ENCODE measurements at regions not wholly inside any gene's neighbourhood (a gene's known extent, or its start where the extent isn't known, plus 50 kb on each side); places are given as distances from the start of the nearest gene placed in this dataset.

DNA sequence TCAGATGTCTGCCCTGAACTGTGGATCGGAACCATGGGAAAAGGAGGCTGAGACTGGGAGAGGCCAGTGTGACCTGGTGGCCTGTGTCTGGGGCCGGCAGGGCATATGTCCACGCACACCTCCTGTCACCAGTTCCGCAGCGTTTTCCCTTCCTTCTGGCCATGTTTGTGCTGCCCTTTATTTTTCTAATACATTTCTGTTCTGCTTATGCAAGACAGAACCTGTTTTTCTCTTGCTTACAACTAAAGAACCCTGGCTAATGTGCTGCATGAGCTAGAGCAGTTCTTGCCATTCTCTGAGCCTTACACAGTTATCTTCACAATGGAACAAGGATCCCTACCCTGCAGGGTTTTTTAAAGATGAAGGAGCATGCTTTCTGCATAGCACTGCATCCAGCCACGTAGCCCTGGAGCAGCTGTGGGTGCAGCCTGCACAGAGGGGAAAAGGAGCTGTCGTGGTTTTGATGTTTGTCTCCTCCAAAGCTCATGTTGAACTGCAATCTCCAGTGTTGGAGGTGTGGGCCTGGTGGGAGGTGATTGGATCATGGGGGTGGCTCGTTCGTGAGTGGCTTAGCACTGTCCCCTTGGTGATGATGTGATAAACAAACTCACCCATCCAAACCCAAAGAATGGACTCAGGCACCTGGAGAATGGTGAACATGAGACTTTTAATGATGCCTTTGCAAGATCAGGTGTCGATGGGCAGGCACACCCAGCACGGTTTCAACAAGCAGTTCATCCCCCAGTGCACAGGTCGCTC lies 84.8 kb upstream of the SHANK2 start:
- Histone ChIP-seq H3K27ac (ENCODE audit: low read depth in 1 of 2, low read length in 1 of 2) (no peak overlapping the region), H3K27me3 (ENCODE audit: control insufficient read depth in 2 of 2, insufficient read depth in 1 of 2, low read length in 1 of 2) (no peaks in the 10 kb centered on the region), H3K36me3 (ENCODE audit: control insufficient read depth in 2 of 2, insufficient read depth in 2 of 2, low read length in 1 of 2) (no peaks in the 10 kb centered on the region), H3K9me3 (ENCODE audit: control insufficient read depth in 2 of 2, insufficient read depth in 1 of 2, low read length in 1 of 2) (peaks cover 6 to 10% of the 10 kb centered on the region in 2 donors), H3K4me3 (ENCODE audit: low read length in 2 of 2) (no peak overlapping the region), H3K4me1 (ENCODE audit: control insufficient read depth in 2 of 2, insufficient read depth in 2 of 2, low read length in 2 of 2) (peaks cover 0 to 6% of the 10 kb centered on the region in 2 donors)
- DNase-seq (ENCODE audit: low read depth in 6 of 9, low spot score in 9 of 9): no peak
- WGBS: 82% methylated on average over 12 of the region's 12 CpGs

DNA sequence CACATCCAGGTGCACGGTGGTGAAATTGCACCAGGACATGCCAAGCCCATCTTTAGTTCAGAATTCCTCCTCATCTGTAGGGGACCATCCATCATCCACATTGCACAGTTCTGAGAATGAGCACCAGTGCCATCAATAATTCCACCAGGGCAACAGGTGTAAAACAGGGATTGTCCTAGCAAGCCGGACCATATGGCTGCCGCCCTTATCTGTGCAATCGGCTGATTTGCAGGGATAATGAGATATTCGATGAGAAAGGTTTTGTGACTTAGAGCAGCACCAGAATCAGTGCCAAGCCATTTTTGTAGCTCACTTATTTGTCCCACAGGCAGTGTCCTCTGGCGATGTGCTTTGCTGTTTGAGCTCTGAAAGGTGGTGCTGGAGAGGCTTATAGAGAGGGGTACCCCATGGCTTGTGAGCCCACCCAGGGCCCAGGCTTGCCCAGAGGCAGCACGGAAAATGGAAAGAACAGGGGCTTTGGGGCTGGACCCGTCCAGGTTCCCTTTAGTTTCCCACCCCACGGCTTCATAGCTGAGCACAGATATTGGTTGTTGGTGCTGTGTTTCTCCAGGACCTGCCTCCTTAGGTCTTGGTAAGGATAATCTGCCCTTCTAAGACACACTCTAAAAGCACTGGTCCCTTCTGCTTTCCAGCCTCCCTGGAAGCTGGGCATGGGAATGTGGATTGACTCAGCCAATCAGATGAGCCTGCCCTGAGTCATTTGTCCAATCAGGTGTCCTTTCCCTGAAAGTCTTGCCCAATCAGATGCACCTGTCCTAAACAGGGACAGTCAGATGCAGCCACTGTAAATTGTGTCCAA lies 84.0 kb upstream of the SHANK2 start:
- no peaks in the 10 kb centered on the region for H3K36me3 ChIP-seq (ENCODE audit: control insufficient read depth in 2 of 2, insufficient read depth in 2 of 2, low read length in 1 of 2)
- H3K4me3 ChIP-seq (ENCODE audit: low read length in 2 of 2): no peak overlapping the region
- H3K9me3 ChIP-seq (ENCODE audit: control insufficient read depth in 2 of 2, insufficient read depth in 1 of 2, low read length in 1 of 2): peaks cover 6 to 10% of the 10 kb centered on the region in 2 donors
- H3K4me1 ChIP-seq (ENCODE audit: control insufficient read depth in 2 of 2, insufficient read depth in 2 of 2, low read length in 2 of 2): peaks cover 0 to 6% of the 10 kb centered on the region in 2 donors
- DNase-seq (ENCODE audit: low read depth in 6 of 9, low spot score in 9 of 9): no peak
- WGBS: 92% methylated on average over 9 of the region's 9 CpGs
- H3K27ac ChIP-seq (ENCODE audit: low read depth in 1 of 2, low read length in 1 of 2): no peak overlapping the region
- H3K27me3 ChIP-seq (ENCODE audit: control insufficient read depth in 2 of 2, insufficient read depth in 1 of 2, low read length in 1 of 2): no peaks in the 10 kb centered on the region

DNA sequence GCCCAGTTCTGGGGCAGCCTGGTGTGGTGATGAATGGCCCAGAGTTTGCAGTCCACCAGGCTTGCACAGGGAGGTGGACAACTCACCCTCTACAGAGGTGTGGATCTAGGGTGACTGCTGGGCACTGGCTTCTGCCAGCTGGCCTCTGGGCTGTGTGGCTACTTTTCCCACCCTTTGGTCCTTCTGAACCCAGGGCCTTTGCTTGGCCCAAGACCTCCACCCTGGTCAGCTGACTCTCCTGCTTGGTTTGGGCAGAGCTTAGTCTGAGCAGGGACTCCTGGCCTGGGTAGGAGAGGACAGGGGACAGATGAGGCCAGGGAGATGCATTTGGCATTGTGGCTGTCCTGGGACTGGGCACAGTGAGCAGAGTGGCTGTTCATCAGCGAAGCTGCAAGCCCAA lies 83.0 kb upstream of the SHANK2 start:
- no peak overlapping the region for H3K4me3 ChIP-seq (ENCODE audit: low read length in 2 of 2)
- H3K27me3 ChIP-seq (ENCODE audit: control insufficient read depth in 2 of 2, insufficient read depth in 1 of 2, low read length in 1 of 2): no peaks in the 10 kb centered on the region
- no peak overlapping the region for H3K27ac ChIP-seq (ENCODE audit: low read depth in 1 of 2, low read length in 1 of 2)
- no peak for DNase-seq (ENCODE audit: low read depth in 6 of 9, low spot score in 9 of 9)
- H3K9me3 ChIP-seq (ENCODE audit: control insufficient read depth in 2 of 2, insufficient read depth in 1 of 2, low read length in 1 of 2): peaks cover 6 to 10% of the 10 kb centered on the region in 2 donors
- no peaks in the 10 kb centered on the region for H3K36me3 ChIP-seq (ENCODE audit: control insufficient read depth in 2 of 2, insufficient read depth in 2 of 2, low read length in 1 of 2)
- peaks cover 0 to 6% of the 10 kb centered on the region in 2 donors for H3K4me1 ChIP-seq (ENCODE audit: control insufficient read depth in 2 of 2, insufficient read depth in 2 of 2, low read length in 2 of 2)
- WGBS: 89% methylated on average over 1 of the region's 1 CpG

DNA sequence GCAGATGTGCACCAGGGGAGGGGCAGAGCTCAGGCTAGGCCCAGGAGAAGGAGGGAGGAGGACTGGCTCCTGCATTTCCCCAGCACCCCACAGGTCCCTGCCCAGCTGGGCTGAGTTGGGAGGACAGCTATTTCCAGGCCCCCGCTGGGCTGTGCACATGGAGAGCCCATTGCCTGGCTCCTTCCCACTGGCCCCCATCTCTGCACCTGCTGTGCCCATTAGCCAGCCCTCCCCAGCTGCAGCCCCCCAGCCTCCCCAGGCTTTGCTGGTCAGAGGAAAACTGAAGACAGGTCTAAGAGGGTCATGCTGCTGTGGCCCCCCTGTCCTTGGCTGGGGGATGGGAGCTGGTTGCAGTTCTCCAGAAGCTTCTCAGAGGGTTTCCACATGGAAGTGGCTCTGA lies 81.8 kb upstream of the SHANK2 start:
- H3K9me3 ChIP-seq (ENCODE audit: control insufficient read depth in 2 of 2, insufficient read depth in 1 of 2, low read length in 1 of 2): peaks cover 6 to 10% of the 10 kb centered on the region in 2 donors
- H3K36me3 ChIP-seq (ENCODE audit: control insufficient read depth in 2 of 2, insufficient read depth in 2 of 2, low read length in 1 of 2): no peaks in the 10 kb centered on the region
- no peak overlapping the region for H3K27ac ChIP-seq (ENCODE audit: low read depth in 1 of 2, low read length in 1 of 2)
- WGBS: 93% methylated on average over 1 of the region's 1 CpG
- DNase-seq (ENCODE audit: low read depth in 6 of 9, low spot score in 9 of 9): no peak
- H3K4me3 ChIP-seq (ENCODE audit: low read length in 2 of 2): no peak overlapping the region
- no peaks in the 10 kb centered on the region for H3K27me3 ChIP-seq (ENCODE audit: control insufficient read depth in 2 of 2, insufficient read depth in 1 of 2, low read length in 1 of 2)
- H3K4me1 ChIP-seq (ENCODE audit: control insufficient read depth in 2 of 2, insufficient read depth in 2 of 2, low read length in 2 of 2): peaks cover 0 to 3% of the 10 kb centered on the region in 2 donors

DNA sequence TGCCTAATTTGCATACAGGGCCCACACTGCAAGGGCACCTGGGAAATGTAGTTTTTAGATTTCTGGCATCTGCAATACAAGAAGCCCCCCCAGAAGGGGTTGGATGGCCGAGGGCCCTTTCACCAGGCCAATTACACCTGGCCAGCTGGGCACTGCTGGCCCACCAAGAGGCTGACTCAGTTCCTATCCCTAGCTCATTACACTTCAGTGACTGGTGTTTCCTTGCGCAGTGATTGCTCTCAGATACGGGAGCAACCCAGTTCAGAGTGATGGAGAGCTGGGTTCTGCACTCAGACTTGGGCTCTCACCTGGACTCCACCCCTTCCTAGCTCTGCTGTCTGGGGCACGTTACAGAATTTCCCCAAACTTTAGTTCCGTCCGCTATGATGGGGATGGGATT lies 81.1 kb upstream of the SHANK2 start:
- no peaks in the 10 kb centered on the region for H3K36me3 ChIP-seq (ENCODE audit: control insufficient read depth in 2 of 2, insufficient read depth in 2 of 2, low read length in 1 of 2)
- H3K4me3 ChIP-seq (ENCODE audit: low read length in 2 of 2): no peak overlapping the region
- H3K4me1 ChIP-seq (ENCODE audit: control insufficient read depth in 2 of 2, insufficient read depth in 2 of 2, low read length in 2 of 2): no peaks in the 10 kb centered on the region
- DNase-seq (ENCODE audit: low read depth in 6 of 9, low spot score in 9 of 9): no peak
- H3K27me3 ChIP-seq (ENCODE audit: control insufficient read depth in 2 of 2, insufficient read depth in 1 of 2, low read length in 1 of 2): no peaks in the 10 kb centered on the region
- 92% methylated on average over 6 of the region's 6 CpGs for WGBS
- H3K27ac ChIP-seq (ENCODE audit: low read depth in 1 of 2, low read length in 1 of 2): no peak overlapping the region
- H3K9me3 ChIP-seq (ENCODE audit: control insufficient read depth in 2 of 2, insufficient read depth in 1 of 2, low read length in 1 of 2): peaks cover 6 to 10% of the 10 kb centered on the region in 2 donors

DNA sequence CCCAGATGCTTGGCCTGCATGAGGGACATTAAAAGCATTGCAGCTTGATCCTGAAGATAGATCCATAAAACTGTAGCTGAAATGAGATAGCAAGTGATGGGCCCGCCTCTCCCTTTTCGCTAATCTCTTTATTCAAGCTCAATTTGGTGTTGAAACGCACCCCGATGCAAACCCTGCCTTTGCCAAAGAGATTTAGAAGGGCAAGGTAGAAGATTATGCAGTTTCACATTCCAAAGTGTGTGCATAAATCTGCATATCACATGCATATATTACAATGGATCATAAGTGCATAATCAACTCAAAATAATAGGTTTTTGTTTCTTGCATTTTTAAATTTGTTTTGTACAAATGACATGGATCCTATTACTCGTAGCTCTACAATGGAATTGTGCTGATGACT lies 80.1 kb upstream of the SHANK2 start:
- Histone ChIP-seq H3K27me3 (ENCODE audit: control insufficient read depth in 2 of 2, insufficient read depth in 1 of 2, low read length in 1 of 2) (no peaks in the 10 kb centered on the region), H3K36me3 (ENCODE audit: control insufficient read depth in 2 of 2, insufficient read depth in 2 of 2, low read length in 1 of 2) (no peaks in the 10 kb centered on the region), H3K9me3 (ENCODE audit: control insufficient read depth in 2 of 2, insufficient read depth in 1 of 2, low read length in 1 of 2) (peaks cover 6 to 10% of the 10 kb centered on the region in 2 donors), H3K4me1 (ENCODE audit: control insufficient read depth in 2 of 2, insufficient read depth in 2 of 2, low read length in 2 of 2) (no peaks in the 10 kb centered on the region), H3K27ac (ENCODE audit: low read depth in 1 of 2, low read length in 1 of 2) (no peak overlapping the region), H3K4me3 (ENCODE audit: low read length in 2 of 2) (no peak overlapping the region)
- no peak for DNase-seq (ENCODE audit: low read depth in 6 of 9, low spot score in 9 of 9)
- 95% methylated on average over 5 of the region's 5 CpGs for WGBS

DNA sequence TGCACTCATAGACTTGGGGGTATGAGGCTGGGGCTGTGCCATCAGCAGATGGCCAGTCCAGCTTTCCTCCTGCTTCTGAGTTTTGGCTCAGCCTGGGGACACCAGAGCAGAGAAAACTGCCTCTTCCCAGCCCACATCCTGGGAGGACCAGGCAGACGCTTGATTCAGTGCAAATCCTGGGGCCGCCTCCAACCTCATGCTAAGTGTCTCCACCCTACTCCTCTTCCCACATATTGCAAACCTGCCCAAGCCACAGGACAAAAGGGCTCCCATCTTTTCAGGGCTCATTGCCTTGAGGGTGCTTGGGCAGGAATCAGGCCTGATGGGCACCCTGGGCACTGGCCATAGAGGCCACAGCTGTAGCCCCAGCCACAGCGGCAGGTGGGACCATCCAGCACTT lies 79.7 kb upstream of the SHANK2 start:
- Histone ChIP-seq H3K9me3 (ENCODE audit: control insufficient read depth in 2 of 2, insufficient read depth in 1 of 2, low read length in 1 of 2) (peaks cover 6 to 10% of the 10 kb centered on the region in 2 donors), H3K36me3 (ENCODE audit: control insufficient read depth in 2 of 2, insufficient read depth in 2 of 2, low read length in 1 of 2) (no peaks in the 10 kb centered on the region), H3K27me3 (ENCODE audit: control insufficient read depth in 2 of 2, insufficient read depth in 1 of 2, low read length in 1 of 2) (no peaks in the 10 kb centered on the region), H3K4me1 (ENCODE audit: control insufficient read depth in 2 of 2, insufficient read depth in 2 of 2, low read length in 2 of 2) (no peaks in the 10 kb centered on the region), H3K27ac (ENCODE audit: low read depth in 1 of 2, low read length in 1 of 2) (no peak overlapping the region), H3K4me3 (ENCODE audit: low read length in 2 of 2) (no peak overlapping the region)
- WGBS: 97% methylated on average over 3 of the region's 3 CpGs
- DNase-seq (ENCODE audit: low read depth in 6 of 9, low spot score in 9 of 9): no peak

DNA sequence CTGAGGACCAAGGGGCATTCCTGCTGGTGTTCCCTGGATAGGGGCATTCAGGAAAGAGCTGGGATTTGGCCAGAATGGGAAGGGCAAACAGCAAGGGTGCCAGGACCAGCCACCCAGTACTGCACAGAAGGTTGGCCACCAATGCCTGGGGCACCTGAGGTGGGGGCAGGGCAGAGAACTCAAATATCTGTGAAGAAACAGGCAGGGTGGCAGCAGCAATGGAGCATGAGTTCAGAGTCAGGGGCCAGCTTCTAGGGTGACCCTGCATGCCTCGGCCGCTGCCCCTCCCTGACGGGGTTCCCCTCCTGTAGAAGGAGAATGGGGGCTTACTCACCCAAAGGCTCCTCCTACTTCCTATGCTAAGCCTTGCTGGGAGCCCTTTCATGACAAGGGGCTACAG lies 79.3 kb upstream of the SHANK2 start:
- Histone ChIP-seq H3K4me3 (ENCODE audit: low read length in 2 of 2) (no peak overlapping the region), H3K9me3 (ENCODE audit: control insufficient read depth in 2 of 2, insufficient read depth in 1 of 2, low read length in 1 of 2) (peaks cover 6 to 10% of the 10 kb centered on the region in 2 donors), H3K27ac (ENCODE audit: low read depth in 1 of 2, low read length in 1 of 2) (no peak overlapping the region), H3K36me3 (ENCODE audit: control insufficient read depth in 2 of 2, insufficient read depth in 2 of 2, low read length in 1 of 2) (no peaks in the 10 kb centered on the region), H3K27me3 (ENCODE audit: control insufficient read depth in 2 of 2, insufficient read depth in 1 of 2, low read length in 1 of 2) (no peaks in the 10 kb centered on the region), H3K4me1 (ENCODE audit: control insufficient read depth in 2 of 2, insufficient read depth in 2 of 2, low read length in 2 of 2) (no peaks in the 10 kb centered on the region)
- DNase-seq (ENCODE audit: low read depth in 6 of 9, low spot score in 9 of 9): no peak
- WGBS: 84% methylated on average over 3 of the region's 3 CpGs

DNA sequence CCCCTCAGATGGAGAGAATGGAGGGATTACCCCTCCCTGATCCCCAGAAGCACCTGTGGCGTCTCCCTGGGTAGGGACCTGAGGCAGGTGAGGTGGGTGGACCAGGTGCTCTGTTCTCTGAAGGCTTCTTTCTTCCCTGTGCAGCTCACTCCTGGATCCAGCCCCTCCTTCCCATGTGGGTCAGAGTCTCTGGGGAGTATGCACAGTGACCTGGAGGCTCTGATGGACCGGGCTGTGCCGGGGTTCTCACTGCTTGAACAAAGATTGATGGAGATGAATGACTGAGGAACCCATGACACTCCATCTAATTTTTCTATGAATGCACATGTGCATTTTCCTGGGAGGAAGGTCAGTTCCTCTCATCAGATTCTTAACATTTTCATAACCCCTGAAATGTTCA lies 78.6 kb upstream of the SHANK2 start:
- Histone ChIP-seq H3K4me1 (ENCODE audit: control insufficient read depth in 2 of 2, insufficient read depth in 2 of 2, low read length in 2 of 2) (no peaks in the 10 kb centered on the region), H3K27ac (ENCODE audit: low read depth in 1 of 2, low read length in 1 of 2) (no peak overlapping the region), H3K27me3 (ENCODE audit: control insufficient read depth in 2 of 2, insufficient read depth in 1 of 2, low read length in 1 of 2) (no peaks in the 10 kb centered on the region), H3K36me3 (ENCODE audit: control insufficient read depth in 2 of 2, insufficient read depth in 2 of 2, low read length in 1 of 2) (no peaks in the 10 kb centered on the region), H3K4me3 (ENCODE audit: low read length in 2 of 2) (no peak overlapping the region), H3K9me3 (ENCODE audit: control insufficient read depth in 2 of 2, insufficient read depth in 1 of 2, low read length in 1 of 2) (peaks cover 6 to 10% of the 10 kb centered on the region in 2 donors)
- DNase-seq (ENCODE audit: low read depth in 6 of 9, low spot score in 9 of 9): no peak
- WGBS: 87% methylated on average over 3 of the region's 3 CpGs
